Thyroid gland (tissue), 4 donors: ENCODE measurements at regions not wholly inside any gene's neighbourhood (a gene's known extent, or its start where the extent isn't known, plus 50 kb on each side); places are given as distances from the start of the nearest gene placed in this dataset.

Source experiments
- DNase-seq, 2 donors: peaks; one replicate each; pipeline ENCODE4 v3.0.0-alpha.2; 2019
- H3K27ac ChIP-seq, 3 donors: fragments of 200-600 bp; sonication (generic); 1 replicate in 2 of 3; 2 replicates in 1 of 3; pipeline ENCODE4 v1.5.1; 2016 to 2019; ENCODE audit warnings: mild to moderate bottlenecking in 1 of 3, moderate library complexity in 1 of 3
- H3K27me3 ChIP-seq: fragments of 200-600 bp; sonication (generic); one replicate; pipeline ENCODE4 v1.5.1; 2019
- H3K36me3 ChIP-seq, 2 donors: fragments of 200-600 bp; sonication (generic); one replicate each; pipeline ENCODE4 v1.5.1; 2016 to 2019
- H3K4me1 ChIP-seq, 2 donors: fragments of 200-600 bp; sonication (generic); one replicate each; pipeline ENCODE4 v1.5.1; 2017 to 2019
- H3K4me3 ChIP-seq, 3 donors: fragments of 200-600 bp; sonication (generic); replicated peaks in 1 of 3; 1 replicate in 2 of 3; 2 replicates in 1 of 3; pipeline ENCODE4 v1.5.1; 2016; ENCODE audit warnings: mild to moderate bottlenecking in 1 of 3
- H3K9me3 ChIP-seq: fragments of 200-600 bp; sonication (generic); one replicate; pipeline ENCODE4 v1.5.1; 2017
- POLR2A ChIP-seq, 2 donors: fragments of 450-650 bp; IDR thresholded peaks; one replicate each; pipeline ENCODE4 v1.6.1; 2017; ENCODE audit warnings: antibody characterized with exemption in 2 of 2, mild to moderate bottlenecking in 2 of 2, moderate library complexity in 1 of 2
- WGBS, 2 donors: methylation state at CpG; one replicate each; pipeline ENCODE4 v1.1.5; 2017; 5-methylcytosine and 5-hydroxymethylcytosine counted together
- intact Hi-C: fragments of 100-400 bp; cut with DNase I; formaldehyde crosslinking; loops from one replicate; pipeline ENCODE4 v1.15.1; 2023
- TF ChIP-seq, protein P1 (sequence below), 6 experiments: fragments of 200-600 bp in 3 of 6; fragments of 450-650 bp in 3 of 6; sonication (generic) in 3 of 6; IDR thresholded peaks; one replicate each; pipeline ENCODE4 v1.5.1; 2016 to 2019; ENCODE audit warnings: antibody characterized with exemption in 6 of 6, mild to moderate bottlenecking in 2 of 6, inconsistent platforms in 1 of 6, moderate library complexity in 1 of 6

DNA sequence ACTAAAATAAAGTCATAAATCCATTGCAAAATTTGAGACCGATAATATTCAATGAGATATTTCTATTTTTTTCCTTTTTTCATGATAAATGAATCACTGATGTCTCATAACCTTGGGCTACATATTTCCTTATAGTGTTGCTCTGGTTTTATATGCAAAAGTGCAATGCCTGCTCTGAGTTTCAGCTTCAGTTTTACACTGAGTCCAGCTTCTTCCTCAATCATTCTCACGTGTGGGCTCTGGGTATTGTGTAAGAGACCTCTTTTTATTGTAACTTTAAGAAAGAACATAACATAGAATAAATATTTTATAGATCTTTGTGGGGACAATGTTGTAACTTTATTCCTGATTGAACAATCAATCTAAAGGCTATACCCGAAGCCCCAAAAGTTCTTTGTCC is 280.2 kb upstream of the EDNRB start:
- H3K27me3 ChIP-seq = no peaks in the 10 kb centered on the region
- DNase-seq = no peak
- no peak overlapping the region for H3K27ac ChIP-seq
- no peaks in the 10 kb centered on the region for H3K9me3 ChIP-seq
- H3K4me1 ChIP-seq = no peaks in the 10 kb centered on the region
- H3K36me3 ChIP-seq = no peaks in the 10 kb centered on the region
- WGBS, 2 donors = 72 to 80% methylated on average over 3 of the region's 3 CpGs
- intact Hi-C loops = no loop called here
- H3K4me3 ChIP-seq = no peak overlapping the region
- TF ChIP-seq, protein P1, sequence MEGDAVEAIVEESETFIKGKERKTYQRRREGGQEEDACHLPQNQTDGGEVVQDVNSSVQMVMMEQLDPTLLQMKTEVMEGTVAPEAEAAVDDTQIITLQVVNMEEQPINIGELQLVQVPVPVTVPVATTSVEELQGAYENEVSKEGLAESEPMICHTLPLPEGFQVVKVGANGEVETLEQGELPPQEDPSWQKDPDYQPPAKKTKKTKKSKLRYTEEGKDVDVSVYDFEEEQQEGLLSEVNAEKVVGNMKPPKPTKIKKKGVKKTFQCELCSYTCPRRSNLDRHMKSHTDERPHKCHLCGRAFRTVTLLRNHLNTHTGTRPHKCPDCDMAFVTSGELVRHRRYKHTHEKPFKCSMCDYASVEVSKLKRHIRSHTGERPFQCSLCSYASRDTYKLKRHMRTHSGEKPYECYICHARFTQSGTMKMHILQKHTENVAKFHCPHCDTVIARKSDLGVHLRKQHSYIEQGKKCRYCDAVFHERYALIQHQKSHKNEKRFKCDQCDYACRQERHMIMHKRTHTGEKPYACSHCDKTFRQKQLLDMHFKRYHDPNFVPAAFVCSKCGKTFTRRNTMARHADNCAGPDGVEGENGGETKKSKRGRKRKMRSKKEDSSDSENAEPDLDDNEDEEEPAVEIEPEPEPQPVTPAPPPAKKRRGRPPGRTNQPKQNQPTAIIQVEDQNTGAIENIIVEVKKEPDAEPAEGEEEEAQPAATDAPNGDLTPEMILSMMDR (IDR thresholded peaks at IDR 0.05) = no peak
- TF ChIP-seq POLR2A (IDR thresholded peaks at IDR 0.05) = no peak

DNA sequence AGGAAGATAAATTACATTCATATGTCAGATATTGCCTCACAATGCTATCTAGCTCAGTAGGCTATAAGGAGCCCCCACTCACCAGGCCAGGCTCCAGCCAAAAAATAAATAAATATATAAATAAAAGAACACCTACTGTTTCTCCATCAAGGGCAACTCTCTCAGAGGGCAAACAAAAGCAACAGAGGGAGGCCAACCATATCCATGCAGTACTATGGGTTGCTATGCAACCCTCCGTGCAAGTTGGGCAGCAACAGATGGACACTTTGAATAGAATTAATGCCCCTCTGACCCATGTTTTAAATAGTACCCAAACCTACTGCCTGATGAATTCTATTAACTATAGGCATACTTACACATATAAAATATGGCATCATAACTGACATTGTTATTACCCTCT is 279.8 kb upstream of the EDNRB start:
- Histone ChIP-seq H3K4me3 (no peak overlapping the region), H3K9me3 (no peaks in the 10 kb centered on the region), H3K36me3 (no peaks in the 10 kb centered on the region), H3K27me3 (no peaks in the 10 kb centered on the region), H3K4me1 (no peaks in the 10 kb centered on the region), H3K27ac (no peak overlapping the region)
- intact Hi-C loops = no loop called here
- no peak for DNase-seq
- WGBS, 2 donors = 46 to 63% methylated on average over 1 of the region's 1 CpG
- TF ChIP-seq, protein P1 (IDR thresholded peaks at IDR 0.05) = no peak
- TF ChIP-seq POLR2A (IDR thresholded peaks at IDR 0.05) = no peak

DNA sequence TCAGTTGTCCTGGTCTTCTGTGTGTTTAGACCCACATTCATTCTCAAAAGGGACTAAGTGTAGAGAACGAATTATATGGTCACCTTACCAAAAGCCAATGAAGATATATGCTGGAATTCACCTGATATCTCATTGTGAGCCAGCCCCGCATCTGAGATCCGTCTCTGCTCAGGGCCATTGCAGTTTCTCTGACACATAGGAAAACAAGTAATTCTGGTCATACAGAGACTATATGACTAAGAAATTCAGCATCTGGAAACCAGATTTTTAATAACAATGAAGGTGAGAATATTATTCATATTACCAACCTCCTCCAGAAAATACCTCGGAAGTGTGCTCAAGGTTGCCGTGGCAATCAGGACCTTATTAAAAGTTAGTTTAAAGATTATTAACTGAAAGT is 278.6 kb upstream of the EDNRB start:
- Histone ChIP-seq H3K4me1 (no peaks in the 10 kb centered on the region), H3K27me3 (no peaks in the 10 kb centered on the region), H3K27ac (no peak overlapping the region), H3K9me3 (no peaks in the 10 kb centered on the region), H3K36me3 (no peaks in the 10 kb centered on the region), H3K4me3 (no peak overlapping the region)
- WGBS, 2 donors = 77 to 88% methylated on average over 5 of the region's 5 CpGs
- DNase-seq = no peak
- intact Hi-C loops = no loop called here
- TF ChIP-seq POLR2A (IDR thresholded peaks at IDR 0.05) = no peak
- TF ChIP-seq, protein P1 (IDR thresholded peaks at IDR 0.05) = no peak

DNA sequence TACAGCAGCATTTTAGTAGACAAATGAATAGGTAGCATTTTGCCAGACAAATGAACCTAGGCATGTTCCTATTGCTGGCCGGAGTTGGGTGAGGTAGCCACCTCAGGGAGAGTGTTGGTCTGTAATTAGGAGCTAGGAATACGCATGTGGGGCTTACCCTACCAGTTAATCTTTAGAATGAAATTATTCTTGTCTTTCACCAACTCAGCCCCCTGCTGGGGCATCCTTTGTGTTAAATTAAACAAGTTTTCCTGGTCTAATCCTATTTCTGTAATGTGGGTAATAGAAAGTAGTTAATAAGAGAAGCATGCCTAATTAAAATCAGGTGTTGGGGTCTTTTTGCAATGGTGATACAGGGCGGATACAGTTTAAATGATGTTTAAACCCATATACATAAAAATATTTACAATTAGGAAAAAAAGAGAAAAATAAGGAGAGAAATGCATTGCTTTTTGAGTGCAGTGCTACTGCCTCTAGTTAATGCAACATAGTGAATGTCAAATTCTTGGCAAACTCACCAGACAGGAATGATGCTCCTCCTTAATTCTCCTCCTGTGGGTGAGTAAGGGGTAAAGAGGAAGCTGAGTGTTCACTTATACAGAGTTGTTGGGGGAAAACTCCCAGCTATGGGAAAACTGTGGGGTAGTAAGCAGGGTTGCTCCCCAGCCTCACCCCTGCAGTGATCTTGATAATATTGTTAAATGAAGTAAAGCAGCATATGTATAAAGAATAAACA is 276.4 kb upstream of the EDNRB start:
- intact Hi-C loops = no loop called here
- 70 to 73% methylated on average over 3 of the region's 3 CpGs for WGBS, 2 donors

DNA sequence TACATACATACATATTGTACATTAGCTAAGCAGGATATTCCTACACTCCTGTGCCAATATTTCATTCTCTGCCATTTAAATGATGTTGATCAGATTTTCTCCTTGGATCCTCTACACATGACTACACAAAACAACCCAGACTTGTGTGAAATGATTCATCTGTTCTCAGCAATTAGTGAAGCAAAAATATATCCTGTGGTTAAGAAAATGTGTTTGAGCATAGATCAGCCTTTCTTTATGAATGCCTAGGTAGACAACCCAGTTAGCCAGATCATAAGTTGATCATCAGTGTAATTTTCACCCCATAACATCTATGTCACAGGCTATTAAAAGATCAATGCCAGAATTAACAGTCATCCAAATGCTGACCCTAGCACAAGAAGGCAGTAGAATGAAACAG is 275.2 kb upstream of the EDNRB start:
- no peak for DNase-seq
- no peak overlapping the region for H3K4me3 ChIP-seq
- no peaks in the 10 kb centered on the region for H3K27me3 ChIP-seq
- H3K4me1 ChIP-seq = no peaks in the 10 kb centered on the region
- TF ChIP-seq, protein P1 (IDR thresholded peaks at IDR 0.05) = no peak
- TF ChIP-seq POLR2A (IDR thresholded peaks at IDR 0.05) = no peak
- no peaks in the 10 kb centered on the region for H3K9me3 ChIP-seq
- no peak overlapping the region for H3K27ac ChIP-seq
- intact Hi-C loops = no loop called here
- H3K36me3 ChIP-seq = no peaks in the 10 kb centered on the region

More for the DNA sequence above, 276.4 kb upstream of the EDNRB start:
- Histone ChIP-seq H3K27me3 (no peaks in the 10 kb centered on the region), H3K4me3 (no peak overlapping the region), H3K36me3 (no peaks in the 10 kb centered on the region), H3K27ac (no peak overlapping the region), H3K4me1 (no peaks in the 10 kb centered on the region), H3K9me3 (no peaks in the 10 kb centered on the region)
- DNase-seq = no peak
- TF ChIP-seq, protein P1 (IDR thresholded peaks at IDR 0.05) = no peak
- TF ChIP-seq POLR2A (IDR thresholded peaks at IDR 0.05) = no peak
